ENCODE measurements at regions not wholly inside any gene's neighbourhood (a gene's known extent, or its start where the extent isn't known, plus 50 kb on each side); places are given as distances from the start of the nearest gene placed in this dataset.

DNA sequence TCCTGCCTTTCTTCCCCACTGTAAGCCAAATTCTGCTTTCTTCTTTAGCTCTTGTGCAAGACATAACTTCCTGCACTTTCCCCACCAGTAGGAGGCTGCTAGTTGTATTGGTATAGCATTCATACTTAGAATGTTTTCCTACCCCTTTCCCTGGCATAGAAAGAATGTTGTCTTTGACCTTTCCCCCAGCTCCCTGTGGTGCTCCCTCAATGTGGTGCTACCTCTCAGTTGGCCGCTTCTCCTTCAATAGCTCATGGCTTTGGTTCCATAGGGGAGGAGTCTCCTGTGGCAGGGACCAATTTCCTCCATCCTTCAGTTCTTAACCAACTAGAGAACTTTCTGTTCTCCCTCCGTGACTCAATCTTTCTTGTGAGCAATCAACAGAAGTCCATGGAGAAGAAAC, 67.5 kb upstream of the AKAP13 start:
- DNase-seq = no peak

DNA sequence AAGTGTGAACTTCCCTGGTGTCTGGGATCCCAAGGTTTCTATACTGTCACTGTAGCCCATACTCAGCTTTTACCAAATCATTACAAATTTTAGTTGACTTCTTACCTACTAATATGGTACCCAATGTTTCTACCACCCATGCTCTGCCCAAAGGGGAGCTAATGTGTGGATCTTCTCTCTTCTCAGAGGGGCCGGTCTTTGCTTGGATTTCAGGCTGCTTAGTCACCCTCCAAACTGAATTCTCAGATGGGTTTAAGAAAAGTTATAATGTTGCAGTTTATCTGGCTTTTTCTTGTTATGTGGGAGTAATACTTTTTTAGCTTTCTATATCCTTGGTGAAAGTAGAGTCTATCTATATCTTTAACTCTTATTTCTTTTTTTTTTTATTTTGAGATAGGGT, 67.1 kb upstream of the AKAP13 start:
- no peak for DNase-seq

DNA sequence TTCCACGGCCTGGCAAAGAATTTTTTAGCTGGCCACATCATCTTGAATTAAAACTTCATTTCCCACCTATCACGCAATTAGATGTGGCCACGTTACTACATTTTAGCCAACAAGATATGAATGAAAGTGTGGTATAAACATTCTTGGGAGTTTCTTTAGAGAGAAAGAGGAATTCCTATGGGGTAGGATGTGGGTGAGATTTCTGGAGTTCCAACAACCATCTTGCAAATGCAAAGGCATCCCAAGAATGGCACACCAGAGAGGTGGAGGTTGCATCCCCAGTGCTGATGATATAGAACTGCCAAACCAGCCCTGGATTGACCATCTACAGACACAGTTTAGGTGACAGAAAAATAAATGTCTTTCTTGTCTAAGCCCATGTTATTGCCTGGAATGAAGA, 66.3 kb upstream of the AKAP13 start:
- no peak for DNase-seq

DNA sequence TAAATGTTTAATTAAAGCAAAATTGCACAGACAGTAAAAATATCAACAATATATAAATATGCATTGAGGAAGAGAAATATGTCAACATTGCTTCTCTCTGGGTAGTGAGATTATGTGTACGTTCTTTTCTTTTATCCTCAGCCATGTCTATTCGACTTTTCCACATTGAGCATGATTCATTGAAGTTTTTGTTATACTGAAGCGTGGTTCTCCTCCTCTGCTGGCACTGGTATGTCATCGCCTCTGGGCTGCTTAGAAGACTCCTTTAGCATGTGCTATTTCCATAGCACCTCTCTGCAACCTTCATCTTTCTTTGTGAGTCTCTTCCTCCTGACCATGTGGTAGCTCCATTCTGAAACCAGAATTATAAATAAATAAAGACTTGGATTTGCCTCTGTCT, 65.8 kb upstream of the AKAP13 start:
- no peak for DNase-seq

DNA sequence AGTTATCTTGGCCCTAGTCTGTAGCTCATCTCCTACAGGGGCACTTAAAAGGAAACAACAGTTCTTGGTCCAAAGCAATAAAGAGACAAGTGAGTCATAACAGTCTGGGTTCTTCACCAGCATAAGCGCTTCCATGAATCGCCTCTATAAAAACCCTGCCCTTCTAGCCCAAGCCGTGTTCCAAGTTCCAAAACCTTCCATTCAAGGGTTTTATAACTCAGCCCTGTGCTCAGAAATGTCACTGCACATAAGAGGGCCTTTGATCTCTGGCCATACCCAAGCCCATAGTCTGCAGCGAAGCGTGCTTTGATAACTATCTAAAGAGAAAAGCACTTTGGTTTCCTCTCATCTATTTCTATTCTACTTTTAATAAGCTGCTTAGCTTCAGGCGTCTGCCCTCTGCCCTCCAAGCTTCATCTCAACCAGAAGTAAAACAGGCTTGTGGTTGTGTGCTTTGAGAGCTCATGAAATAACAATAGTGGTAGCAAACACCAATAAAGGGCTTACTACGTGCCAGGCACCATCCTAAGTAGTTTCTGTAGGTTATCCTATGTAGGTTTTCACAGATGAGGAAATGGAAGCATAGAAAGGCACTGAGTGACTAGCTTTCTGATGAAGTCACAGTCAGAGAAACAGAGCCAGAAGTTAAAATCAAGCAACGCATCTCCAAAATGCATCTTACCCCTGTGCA, 64.0 kb upstream of the AKAP13 start:
- no peak for DNase-seq

DNA sequence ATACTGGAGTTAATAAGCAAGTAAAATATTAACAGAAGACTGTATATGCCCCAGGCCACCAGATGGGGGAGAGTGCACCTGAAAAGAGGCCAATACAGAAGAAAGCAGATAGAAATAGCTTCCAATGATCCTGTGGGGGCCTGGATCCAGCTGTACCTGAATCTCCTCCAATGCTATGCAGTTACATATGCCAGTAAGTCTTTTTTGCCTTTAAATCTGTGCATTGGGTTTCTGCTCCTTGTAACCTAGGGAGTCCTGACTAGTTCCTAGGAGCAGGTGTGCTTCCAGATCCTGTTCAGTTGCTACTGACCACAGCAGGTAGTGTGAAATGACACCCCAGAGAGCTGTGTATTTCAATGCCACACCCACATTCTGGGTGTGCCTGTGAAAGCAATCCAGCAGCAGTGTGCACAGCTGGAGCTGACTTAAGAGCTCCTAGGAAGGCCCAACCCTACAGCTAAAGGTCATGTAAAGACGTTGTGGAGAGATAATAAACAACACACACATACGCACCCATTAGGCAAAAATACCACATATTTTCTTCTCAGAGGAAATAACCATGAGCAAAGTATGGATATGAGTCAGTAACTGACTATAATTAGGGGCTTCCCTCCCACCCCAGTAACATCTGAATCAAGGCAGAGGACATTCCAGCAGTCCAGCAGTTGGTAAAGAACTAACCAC, 62.2 kb upstream of the AKAP13 start:
- no peak for DNase-seq

DNA sequence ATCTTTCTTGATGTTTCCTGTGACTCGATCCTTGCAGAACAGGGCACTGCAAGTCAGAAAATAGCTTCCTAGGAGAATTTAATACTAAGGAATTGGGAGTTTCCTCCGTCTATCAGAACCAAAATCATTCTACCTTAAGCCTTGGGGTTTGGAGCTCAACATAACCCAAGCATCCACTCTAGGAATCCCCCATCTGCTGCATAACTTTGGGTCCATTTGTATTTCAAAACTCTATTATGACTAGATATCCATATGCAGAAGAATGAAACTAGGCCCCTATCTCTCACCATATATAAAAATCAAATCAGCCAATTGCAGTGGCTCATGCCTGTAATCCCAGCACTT, 61.7 kb upstream of the AKAP13 start:
- no peak for DNase-seq

DNA sequence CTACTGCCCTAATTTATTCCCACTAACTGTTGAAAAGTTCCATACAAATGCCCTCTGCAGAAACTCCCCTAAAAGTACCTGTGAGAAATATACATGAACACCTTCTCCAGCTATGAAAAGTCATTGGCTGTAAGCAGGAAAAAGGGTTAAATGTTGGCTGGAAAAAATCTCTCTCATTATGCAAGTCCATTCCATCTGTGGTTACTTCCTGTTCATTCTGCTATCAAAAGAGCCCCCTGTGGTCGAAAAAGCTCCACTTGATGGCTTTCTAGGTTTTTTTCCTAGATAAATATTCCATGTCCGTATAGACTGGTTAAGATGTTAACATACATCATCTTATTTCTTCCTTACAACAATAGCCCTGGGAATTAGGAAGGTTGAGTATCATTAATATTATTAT, 56.2 kb upstream of the AKAP13 start:
- no peak for DNase-seq

DNA sequence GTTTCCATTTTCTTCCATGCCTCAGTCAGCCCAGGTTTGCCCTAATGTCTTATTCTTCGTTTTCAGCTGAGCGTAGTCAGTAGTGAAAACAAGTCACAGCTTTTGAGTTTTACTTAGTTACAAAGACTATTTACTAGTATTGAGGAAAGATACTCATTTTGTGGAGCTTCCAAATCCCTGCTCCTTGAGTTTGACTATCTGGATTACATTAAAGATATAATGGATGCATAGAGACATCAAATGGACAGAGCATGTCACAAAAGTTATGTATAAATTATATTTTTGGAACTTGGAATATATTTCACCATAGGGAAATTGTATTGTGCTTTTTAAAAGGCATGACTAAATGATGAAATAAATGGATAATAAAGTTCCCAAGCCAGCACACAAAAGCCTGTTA, 54.6 kb upstream of the AKAP13 start:
- no peak for DNase-seq

DNA sequence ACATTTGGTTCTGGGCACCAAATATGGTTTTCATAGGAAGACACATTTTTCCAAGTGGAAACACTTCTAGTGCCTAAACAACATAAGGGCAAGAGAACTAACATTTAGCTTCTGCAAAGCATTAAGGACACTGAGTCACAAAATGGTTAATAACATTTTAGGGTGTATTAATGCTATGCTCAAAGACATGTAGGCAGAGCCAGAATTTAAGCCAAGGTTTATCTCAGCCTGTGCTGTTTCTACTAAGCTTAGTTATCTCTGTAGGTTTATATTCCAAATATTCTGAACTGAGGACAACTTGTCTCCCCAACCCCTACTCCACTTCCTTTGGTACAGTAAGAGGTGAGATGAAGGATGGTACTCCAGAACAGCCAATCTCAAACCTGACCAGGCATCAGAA, 54.1 kb upstream of the AKAP13 start:
- no peak for DNase-seq

DNA sequence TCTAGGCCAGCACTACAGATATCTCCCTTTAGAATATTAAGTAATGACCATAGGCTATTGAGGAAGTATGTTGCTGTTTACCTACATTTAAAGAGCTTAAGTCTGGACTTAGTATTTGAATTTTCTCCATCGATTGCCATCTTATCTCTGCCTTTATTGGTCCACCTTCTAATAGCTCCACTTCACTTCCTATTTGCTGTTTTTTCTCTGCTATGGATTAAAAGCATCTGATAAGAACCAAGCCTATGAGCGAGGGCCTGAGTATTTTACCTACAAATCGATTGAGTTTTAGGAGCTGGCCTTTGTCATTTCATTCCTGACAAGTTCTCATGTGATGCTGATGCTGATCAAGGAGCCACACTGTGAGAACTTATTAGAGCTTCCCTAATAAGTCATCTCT, 52.6 kb upstream of the AKAP13 start:
- DNase-seq = no peak

DNA sequence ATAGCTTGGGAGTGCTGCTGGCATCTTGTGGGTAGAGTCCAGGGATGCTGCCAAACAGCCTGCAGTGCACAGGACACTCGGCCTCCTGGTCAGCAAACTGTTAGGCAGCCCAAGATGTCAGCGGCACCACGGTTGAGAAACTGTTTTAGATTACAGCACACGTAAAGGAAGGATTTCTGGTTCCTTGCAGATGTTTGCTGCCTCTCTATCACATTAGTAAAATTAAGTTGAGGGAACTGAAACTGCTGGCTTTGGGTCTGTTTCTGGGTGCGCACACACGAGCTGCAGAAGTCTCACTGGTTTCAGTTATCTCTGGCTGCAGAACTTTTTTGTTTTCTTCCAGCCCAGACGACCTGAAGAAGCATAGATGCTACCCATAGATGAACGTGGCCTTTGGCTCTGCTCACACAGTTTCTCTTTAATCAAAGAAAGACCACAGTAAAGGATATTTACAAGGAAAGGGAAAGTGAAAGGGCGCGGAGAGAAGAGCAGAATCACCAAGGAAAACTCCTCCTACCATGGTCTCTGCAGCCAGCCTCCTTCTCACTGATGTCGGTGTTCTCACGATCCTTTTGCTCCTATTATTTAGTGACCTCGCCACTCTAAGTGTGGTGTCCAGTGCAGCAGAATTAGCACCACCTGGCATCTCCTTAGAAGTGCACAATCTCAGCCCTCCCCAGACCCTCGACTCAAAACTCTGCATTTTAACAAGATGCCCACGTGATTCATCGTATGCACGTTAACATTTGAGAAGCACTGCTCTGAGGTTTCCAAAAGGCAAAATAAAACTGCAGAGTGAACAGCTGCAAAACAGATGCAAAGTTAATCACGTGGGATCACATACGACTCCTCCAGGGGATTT, 50.6 kb upstream of the AKAP13 start:
- no peak for DNase-seq
